Type B pancreatic cell (in vitro differentiated cells): ENCODE measurements at regions not wholly inside any gene's neighbourhood (a gene's known extent, or its start where the extent isn't known, plus 50 kb on each side); places are given as distances from the start of the nearest gene placed in this dataset.
"Not testable (repeated sequence)": the region's sequence is repeated elsewhere in the genome, so short reads cannot be mapped to it uniquely, and the experiment has no call there.

Experiments
- DNase-seq: peaks from one replicate; pipeline ENCODE4 v3.0.0; 2021; ENCODE audit warnings: mixed read lengths; ENCODE audit not compliant: unreplicated experiment; ENCODE audit errors: extremely low spot score
- H3K27ac Mint-ChIP-seq: 2 replicates; pipeline ENCODE4 v1.8.0; 2021; ENCODE audit warnings: mild to moderate bottlenecking, mixed read lengths
- H3K27me3 Mint-ChIP-seq: 2 replicates; pipeline ENCODE4 v1.8.0; 2021; ENCODE audit warnings: mixed read lengths
- H3K36me3 Mint-ChIP-seq: 2 replicates; pipeline ENCODE4 v1.8.0; 2021; ENCODE audit warnings: mixed read lengths
- H3K4me1 Mint-ChIP-seq: one replicate; pipeline ENCODE4 v1.8.0; 2021; ENCODE audit warnings: mixed read lengths; ENCODE audit not compliant: unreplicated experiment
- H3K4me3 Mint-ChIP-seq: 2 replicates; pipeline ENCODE4 v1.8.0; 2021; ENCODE audit warnings: mild to moderate bottlenecking, mixed read lengths
- H3K9me3 Mint-ChIP-seq: 2 replicates; pipeline ENCODE4 v1.8.0; 2021; ENCODE audit warnings: mixed read lengths
- CTCF ChIP-seq: fragments of 200-600 bp; sonication (generic); conservative IDR thresholded peaks from 2 replicates; pipeline ENCODE4 v1.5.0; 2021; ENCODE audit warnings: antibody characterized with exemption, mild to moderate bottlenecking

- TF ChIP-seq CTCF = no peak
- DNase-seq = no peak
- Mint-ChIP-seq H3K36me3 (no peaks in the 10 kb centered on the region), H3K27ac (no peak overlapping the region), H3K27me3 (no peaks in the 10 kb centered on the region), H3K4me3 (no peak overlapping the region), H3K9me3 (peaks cover 14% of the 10 kb centered on the region), H3K4me1 (peaks cover 15% of the 10 kb centered on the region)
Observed at GRCh38 chr13:39835253-39835652, 179.8 kb downstream of the COG6 start.

GRCh38 chr13:39836038-39836437 is 180.6 kb downstream of the COG6 start:
- DNase-seq = no peak
- Mint-ChIP-seq H3K4me3 (no peak overlapping the region), H3K9me3 (peaks cover 14% of the 10 kb centered on the region), H3K36me3 (no peaks in the 10 kb centered on the region), H3K27ac (no peak overlapping the region), H3K4me1 (peaks cover 15% of the 10 kb centered on the region), H3K27me3 (no peaks in the 10 kb centered on the region)
- no peak for TF ChIP-seq CTCF

GRCh38 chr13:39837866-39838265 is 182.4 kb downstream of the COG6 start:
- H3K27ac Mint-ChIP-seq, DNase-seq, H3K4me3 Mint-ChIP-seq, H3K27me3 Mint-ChIP-seq, H3K36me3 Mint-ChIP-seq: not testable (repeated sequence)
- Mint-ChIP-seq H3K9me3 (peaks cover 14% of the 10 kb centered on the region), H3K4me1 (peaks cover 15% of the 10 kb centered on the region)

GRCh38 chr13:39840201-39840600 is 184.7 kb downstream of the COG6 start:
- DNase-seq = no peak
- H3K4me3 Mint-ChIP-seq = no peak overlapping the region
- no peaks in the 10 kb centered on the region for H3K27me3 Mint-ChIP-seq
- H3K27ac Mint-ChIP-seq = no peak overlapping the region
- H3K36me3 Mint-ChIP-seq = no peaks in the 10 kb centered on the region
- TF ChIP-seq CTCF = no peak
- peaks cover 10% of the 10 kb centered on the region for H3K4me1 Mint-ChIP-seq
- H3K9me3 Mint-ChIP-seq = peaks cover 9% of the 10 kb centered on the region

- Mint-ChIP-seq H3K4me1 (no peaks in the 10 kb centered on the region), H3K27me3 (peaks cover 3% of the 10 kb centered on the region), H3K27ac (no peak overlapping the region), H3K36me3 (no peaks in the 10 kb centered on the region), H3K4me3 (no peak overlapping the region), H3K9me3 (peaks cover 5% of the 10 kb centered on the region)
- DNase-seq = no peak
- no peak for TF ChIP-seq CTCF
Observed at GRCh38 chr13:39847336-39847735, 191.9 kb downstream of the COG6 start.

- no peak for DNase-seq
- no peak overlapping the region for H3K4me3 Mint-ChIP-seq
- H3K27ac Mint-ChIP-seq = no peak overlapping the region
- H3K27me3 Mint-ChIP-seq = peaks cover 3% of the 10 kb centered on the region
- H3K36me3 Mint-ChIP-seq = no peaks in the 10 kb centered on the region
- no peaks in the 10 kb centered on the region for H3K4me1 Mint-ChIP-seq
- no peak for TF ChIP-seq CTCF
- peaks cover 5% of the 10 kb centered on the region for H3K9me3 Mint-ChIP-seq
Observed at GRCh38 chr13:39855236-39855635, 199.8 kb downstream of the COG6 start.
